DMS79 (cell line): ENCODE measurements at regions not wholly inside any gene's neighbourhood (a gene's known extent, or its start where the extent isn't known, plus 50 kb on each side); places are given as distances from the start of the nearest gene placed in this dataset.
"Not testable (repeated sequence)": the region's sequence is repeated elsewhere in the genome, so short reads cannot be mapped to it uniquely, and the experiment has no call there.

Source experiments
- DNase-seq: peaks from one replicate; lab custom pipeline; 2025; lab: John Stamatoyannopoulos, UW

DNA sequence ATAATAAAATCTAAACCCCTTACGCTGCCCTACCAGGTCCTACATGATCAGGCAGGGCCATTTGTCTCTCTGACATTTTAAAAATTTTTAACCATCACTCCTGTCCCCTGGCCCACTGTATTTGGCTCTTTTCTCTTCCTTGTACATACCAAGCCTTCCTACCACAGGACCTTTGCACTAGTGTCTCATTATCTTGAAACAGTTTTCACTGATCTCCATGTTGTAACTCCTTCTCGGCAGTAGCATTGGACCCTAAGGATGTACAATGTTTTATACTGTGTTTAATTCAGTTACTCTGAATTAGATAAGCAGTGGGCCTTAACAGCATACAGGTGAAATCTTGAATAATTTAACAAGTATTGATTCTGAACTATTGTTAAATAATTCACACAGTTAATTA is 330.7 kb downstream of the UTRN start:
- no peak for DNase-seq

DNA sequence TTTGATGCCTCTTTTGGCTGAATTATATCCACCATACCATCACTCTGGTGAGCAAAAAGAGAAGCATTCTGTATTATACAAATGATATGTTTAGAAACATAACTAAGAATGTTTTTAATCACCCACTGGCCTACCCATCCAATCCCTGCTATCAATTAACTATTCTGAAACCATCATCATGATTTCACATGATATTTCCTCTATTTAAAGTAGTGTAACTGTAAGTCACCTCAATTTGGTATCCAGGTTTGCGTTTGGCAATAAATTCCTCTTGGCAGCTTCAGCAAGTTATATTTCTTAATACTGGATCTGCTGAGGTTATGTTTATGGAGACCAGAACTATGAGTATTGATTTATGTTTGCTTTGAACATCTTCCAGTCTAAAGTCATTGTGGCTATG is 332.1 kb downstream of the UTRN start:
- no peak for DNase-seq

DNA sequence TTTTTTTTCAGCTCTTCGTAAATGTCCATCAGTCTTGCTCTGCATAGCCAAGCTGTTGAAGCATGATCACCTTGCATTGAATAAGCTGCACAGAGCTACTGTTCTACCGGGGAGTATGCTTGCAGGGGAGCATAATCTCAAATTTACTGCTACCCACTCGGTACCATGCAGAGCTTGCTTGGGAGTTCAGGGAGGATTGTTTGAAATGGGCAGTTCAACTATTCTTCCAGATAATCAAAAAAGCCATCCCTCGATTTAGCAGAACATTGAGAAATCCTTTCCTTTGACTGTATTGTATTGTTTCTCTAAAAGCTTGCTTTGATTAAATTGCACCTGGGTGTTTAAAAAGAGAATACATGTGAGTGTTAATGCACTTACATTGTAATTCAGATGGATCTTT is 332.6 kb downstream of the UTRN start:
- DNase-seq: no peak

DNA sequence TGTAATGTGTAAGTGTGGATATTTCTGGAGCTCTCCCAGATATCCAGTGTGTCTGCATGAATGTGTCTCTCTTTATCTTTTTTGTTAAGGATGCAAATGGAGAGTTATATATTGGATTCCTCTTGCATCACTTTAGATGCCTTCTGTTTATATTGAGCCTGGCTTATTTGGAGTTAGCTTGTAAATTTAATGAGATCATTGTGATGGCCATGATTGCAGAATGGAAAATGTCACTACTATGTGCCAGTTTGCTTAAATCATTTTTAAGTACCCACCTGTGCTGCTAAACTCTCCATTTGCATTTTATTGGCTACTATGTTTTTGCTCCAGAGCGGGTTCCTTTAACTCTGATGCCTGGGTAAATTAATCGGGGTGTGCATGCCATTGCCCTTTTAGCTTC is 334.8 kb downstream of the UTRN start:
- no peak for DNase-seq

DNA sequence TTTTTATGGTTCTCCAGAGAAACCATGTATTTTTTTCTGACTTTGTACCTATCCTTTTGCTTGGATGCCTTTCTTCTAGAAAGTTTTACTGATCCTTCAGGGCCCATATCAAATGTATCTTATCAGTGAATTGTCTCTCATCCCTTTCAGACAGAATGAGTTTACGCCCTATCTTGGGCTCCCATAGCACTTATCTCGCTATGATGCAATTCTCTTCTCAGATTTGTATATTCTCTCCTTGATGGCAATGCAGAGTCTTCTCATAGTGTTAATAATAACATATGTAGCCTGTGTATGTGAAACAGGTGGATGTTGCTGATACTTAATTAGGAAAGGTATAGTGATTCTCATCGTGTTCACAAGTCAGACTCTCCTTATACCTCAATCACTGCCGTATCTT is 336.2 kb downstream of the UTRN start:
- no peak for DNase-seq

DNA sequence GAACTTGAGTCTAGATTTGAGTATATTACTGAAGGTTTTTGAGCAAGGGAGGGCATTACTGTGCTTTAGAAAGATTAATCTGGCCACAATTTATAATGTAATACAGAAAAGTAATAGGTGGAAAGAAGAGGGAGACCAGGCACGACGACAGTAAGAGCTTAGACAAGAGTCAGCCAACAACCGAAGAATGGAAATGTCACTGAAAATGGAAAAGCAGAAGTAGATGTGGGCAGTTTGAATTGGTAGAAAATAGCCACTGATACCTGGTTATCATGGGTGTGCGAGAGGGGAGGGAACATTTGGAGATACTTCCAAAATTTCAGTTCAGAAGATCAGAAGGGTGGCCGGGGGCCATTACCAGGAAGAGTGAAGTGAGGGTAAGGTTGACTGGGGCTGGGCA is 339.1 kb downstream of the UTRN start:
- no peak for DNase-seq

DNA sequence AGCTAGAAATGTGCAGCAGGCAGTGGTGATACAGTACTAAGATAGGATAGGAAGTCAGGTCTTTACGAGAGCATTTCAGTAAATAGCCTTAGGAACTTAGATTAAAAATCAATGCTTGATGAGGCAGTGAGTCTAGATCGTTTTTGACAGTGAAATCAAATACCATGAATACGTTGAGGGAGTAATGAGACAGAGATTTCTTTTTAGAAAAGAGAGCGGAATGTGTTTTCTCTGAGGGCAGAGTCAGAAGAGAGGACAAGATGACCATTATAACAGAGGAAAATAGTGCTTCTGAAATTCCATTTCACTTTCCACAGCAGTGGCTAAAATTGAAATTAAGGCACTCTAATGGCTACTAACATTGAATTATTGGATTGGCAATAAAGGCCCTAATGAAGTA is 339.6 kb downstream of the UTRN start:
- no peak for DNase-seq

DNA sequence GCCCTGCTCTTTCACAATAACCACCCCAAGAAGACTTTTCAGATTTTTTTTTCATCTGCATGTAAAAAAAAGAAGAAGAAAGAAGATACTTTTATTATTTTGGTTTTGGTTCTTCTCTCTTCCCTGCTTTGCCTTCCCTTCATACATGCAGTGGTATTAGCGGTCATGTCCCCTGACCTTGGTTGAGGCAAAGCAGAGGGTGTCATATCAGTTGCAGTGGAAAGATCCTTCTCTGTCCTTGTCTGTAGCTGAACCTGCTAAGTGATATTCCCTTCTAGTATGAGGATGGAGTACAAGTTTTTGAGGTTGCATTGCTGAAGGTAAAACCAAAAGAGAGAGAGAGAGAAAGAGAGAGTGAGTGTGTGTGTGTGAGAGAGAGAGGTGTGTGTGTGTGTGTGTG is 345.7 kb downstream of the UTRN start:
- no peak for DNase-seq

DNA sequence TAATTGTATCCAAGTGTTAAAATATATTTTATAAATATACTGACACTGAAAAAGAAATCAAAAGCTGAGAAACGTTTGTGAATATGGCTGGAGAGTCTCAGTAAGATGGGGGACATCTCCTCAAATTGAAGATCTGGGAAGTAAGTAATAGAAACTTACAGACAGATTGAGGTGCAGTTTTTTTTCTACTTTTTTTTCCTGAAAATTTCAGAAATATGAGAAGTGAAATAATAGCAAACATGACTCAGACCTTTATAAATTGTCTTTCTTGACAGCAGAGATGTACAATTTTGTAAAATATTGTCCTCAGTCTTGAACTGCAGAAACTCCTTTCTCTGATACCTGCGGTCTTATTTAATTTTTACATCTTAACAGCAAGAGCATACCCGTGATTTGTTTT is 347.1 kb downstream of the UTRN start:
- DNase-seq: no peak

DNA sequence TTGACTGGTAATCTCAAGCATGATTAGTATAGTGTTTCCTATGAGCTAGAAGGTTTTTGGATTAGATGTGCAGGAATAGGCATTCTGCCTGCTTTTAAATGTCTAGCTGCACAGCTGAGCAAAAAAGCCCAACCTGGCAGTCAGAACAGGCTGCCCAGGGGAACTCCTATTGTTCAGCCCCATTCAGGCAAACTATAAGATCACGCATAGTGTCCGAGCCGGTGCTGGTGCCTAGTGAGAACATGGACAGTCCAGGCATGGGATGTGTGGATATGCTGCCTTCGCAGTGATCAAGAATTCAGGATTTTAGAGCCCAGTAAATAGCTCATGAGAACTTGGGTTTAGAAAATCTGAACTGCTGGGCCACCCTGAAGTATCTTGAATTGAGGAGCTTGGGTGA is 348.8 kb downstream of the UTRN start:
- DNase-seq: no peak

DNA sequence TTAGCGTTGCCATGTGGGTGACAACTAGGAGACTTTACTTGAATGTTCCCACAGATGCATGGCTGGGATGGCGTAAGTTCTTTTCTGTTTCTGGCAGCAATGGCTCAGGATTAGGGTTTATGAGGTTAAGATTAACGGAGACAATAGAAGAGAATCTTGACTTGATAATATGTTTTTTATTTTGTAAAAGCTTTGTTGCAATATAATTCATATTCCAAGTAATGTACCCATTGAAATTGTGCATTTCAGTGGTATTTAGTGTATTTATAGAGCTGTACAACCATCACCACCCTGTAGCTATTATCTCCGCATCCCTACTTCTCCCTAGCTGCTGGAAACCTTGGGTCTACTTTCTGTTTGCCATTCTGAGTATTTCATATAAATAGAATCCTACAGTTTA is 349.2 kb downstream of the UTRN start:
- DNase-seq: no peak

DNA sequence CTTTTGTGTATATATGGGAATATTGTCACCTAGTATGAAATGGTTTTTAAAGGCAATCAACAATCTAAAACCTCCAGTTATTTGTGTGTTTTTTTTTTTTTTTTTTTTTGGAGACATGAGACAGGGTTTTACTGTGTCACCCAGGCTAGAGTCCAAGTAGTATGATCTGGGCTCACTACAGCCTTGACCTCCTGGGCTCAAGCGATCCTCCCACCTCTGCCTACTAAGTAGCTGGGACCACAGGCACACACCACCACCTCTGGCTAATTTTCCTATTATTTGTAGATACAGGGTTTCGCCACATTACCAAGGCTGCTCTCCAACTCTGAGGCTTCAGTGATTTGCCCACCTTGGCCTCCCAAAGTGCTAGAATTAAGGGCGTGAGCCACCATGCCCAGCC is 349.9 kb downstream of the UTRN start:
- no peak for DNase-seq

DNA sequence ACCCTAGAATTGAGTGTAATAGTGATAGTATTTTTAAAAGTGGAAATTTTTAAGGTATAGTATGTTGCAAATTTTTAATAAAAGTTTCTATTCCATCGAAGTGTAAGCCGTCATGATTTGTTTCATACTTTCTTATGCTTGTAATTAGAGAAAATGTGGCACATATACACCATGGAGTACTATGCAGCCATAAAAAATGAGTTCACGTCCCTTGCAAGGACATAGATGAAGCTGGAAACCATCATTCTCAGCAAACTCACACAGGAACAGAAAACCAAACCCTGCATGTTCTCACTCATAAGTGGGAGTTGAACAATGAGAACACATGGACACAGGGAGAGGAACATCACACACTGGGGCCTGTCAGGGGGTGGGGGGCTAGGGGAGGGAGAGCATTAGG is 350.9 kb downstream of the UTRN start:
- not testable (repeated sequence) for DNase-seq

DNA sequence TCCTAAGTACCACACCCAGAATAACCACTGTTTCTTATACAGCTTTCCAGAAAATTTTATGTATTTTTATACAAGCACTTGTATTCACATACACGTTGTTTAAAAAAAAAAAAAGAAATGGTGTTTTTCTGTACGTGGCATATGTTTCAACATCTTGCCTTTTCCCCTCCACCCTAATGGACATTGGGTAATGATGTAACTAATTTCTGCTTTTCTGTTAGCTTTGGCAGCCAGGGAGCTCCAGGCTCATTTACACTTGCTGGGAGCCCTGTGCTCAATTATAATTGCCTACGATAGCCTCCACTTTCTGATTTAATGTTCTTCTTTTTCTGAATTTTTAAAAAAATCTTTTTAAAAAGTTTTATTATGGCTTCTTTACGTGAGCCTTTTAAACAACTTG is 352.4 kb downstream of the UTRN start:
- DNase-seq: no peak

DNA sequence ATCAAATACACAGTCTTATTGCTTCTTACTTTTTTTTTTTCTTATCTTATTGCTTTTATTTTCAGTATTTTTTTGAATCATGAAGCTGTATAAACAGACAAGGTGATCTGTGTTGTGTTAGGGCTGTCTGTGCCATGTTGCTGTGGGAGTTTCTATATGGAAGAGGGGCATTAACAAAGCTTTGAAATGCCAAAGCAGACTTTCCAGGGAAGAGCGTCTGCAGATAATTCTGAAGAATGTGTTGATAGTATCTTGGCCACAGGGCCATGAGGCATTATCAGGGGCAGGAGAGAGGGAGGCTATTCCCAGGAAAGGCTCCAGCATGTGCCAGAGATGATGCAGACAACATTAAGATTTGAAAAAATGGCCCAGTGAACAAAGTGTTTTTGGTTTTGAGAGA is 354.5 kb downstream of the UTRN start:
- DNase-seq: no peak

DNA sequence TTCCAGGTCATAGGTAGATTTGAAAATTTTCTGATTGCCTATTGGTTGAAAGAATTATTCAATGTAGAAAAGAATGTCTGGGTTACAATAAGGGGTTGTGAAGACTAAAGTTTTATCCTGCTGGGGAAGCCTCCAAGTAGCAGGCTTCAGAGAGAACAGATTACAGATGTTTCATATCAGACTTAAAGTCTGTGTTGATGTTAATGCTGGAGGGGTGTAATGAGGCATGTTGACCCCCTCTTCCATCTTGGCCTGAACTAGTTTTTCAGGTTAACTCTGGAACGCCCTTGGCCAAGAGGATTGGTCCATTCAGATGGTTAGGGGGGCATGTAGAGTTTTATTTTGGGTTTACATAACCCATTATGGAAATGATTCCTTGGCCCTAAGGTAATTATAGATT is 356.2 kb downstream of the UTRN start:
- no peak for DNase-seq

DNA sequence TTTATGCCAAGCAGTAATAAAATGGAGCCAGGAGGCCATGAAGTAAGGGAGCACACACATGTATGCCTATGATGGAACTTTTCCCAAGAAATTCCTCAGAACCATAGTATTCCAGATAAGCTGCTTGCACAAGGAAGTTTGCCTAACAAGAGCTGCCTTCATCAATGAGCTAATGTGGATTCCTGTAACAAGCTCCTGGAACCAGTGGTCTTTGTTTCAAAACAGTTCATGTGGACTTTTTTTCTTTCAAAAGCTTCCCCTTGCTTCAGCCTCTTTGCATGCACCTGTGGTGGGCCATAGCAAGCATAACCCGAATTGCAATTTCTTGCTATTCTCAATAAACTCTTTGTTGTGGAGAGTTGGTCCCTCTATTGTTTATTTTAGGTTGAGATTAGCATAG is 359.6 kb downstream of the UTRN start:
- no peak for DNase-seq

DNA sequence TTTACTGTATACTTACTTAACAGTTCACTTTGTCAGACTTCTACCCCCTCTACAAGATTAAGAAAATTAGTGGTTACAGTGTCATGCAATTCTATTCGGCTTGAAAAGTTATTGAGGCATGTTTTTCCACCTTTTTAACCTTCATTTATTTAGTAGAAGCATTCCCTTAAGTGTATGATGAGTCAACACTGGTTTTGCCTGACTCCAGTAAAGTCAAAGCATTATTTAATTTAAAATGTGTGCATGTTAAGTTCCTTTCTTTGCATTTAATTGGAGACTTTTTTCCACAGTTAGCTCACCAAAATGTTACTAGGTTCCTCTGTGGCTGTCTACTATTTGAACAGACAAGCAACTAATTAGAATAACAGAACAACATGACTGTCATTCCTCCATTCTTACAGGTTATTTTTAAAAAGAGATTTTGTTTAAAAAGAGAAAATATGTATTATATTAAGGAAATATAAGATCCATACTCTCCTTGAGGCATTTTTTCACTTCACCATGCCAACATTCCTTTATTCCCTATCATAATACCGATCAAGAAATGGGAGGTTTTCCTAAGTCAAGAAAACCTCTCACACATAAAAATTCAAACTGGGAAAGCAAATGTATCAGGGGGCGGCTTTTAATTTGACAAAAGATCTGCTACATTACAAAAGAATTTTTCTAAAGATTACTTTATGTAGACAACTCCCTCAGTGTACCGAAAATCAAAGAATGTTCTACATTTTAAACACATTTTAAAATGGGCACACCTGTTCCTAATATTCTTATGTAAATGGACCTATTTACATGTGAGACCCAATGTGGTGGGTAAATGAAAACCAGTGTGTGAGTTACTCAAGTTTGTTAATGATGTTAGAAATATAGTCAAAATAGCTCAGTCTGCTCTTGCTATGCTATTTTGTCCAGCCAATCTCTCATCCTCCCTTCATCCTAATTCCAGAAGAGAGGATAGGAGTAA is 361.2 kb downstream of the UTRN start:
- no peak for DNase-seq

DNA sequence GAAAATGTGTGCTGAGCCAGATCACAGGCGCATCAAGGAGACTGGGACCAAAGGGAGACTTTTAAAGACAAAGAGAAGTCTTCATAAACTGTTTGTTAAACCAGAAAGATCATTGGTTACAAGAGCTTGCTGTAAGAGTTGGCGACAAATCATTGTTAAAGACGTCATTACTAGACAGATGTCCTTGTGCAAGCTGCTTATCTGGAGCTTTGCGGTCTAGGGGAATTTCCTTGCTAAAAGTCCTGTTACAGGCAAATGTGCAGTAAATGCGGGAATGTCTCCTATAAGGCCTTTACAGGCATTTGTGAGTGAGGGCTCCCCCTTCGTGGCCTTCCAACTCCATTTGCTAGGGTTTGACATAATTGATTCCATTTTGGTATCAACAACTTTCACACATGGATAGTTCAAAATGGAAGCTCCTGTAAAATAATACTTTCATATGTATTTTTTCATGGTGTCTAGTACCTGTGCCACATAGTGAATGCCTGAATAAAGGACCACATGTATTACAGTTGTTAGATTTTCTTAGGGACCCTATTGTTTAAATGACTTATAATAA is 362.4 kb downstream of the UTRN start:
- no peak for DNase-seq

DNA sequence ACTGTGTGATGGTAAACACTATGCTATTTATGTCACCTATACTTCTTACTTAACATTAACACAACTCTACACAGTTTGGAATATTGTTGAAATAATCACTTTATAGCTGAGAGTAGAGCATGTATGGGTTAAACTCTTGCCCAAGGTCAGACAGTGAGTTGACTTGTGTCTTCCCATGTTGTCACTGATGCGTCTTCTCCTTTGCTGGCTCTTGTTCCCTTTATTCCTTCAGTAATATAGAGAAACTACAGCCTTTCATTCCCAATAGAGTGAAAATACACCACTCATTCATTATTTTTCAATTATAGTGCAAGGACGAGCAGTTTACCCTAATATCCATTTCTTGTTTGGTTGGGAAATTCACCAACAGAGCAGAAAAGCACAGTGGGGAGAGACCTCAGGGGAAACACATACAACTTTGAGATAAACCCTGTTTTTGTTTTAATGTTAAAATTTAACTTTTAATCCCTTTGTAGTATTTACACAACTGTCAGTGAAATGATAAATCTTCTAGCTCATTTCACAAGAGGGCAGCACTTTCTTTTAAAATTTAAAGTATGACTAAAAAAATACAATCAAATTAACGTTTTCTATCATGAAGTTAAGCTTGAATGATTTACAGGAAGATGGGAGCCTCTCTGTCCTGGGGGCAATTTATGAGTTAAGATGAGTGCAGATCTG is 363.0 kb downstream of the UTRN start:
- DNase-seq: no peak

DNA sequence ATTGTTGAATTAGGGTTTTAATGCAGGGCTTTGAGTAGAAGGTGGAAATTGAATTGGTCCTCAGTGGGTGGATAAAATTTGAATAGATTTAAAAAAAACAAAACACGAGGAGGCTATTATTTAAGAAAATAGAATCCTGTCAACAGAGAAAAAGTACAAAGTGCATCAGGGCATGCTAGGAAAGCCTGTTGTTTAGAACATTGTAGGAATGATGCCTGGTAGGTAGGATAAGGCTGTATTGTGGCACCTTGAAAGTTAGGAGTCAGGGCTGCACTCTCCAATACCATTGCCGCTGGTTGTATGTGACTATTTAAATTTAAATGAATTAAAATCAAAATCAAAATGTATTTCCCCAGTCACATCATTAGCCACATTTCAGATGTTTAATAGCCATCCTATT is 363.9 kb downstream of the UTRN start:
- DNase-seq: no peak

DNA sequence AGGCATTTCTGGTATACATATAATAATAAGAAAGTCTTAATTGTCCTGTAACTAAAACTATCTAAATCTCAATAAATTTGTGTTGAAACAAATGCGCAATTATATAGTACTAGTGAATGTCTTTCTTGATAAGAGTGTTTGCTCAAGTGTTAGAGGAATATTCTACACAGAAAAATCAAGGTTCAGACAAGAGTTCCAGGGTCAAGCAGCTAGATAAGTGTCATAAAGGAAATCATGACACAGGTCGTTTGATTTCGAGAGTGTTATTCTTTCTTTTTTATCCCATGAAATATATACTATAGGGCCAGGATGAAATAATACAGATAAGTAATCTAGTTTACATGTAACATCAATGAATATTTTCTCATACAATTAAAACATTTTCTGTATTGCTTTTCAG is 366.1 kb downstream of the UTRN start:
- DNase-seq: no peak

DNA sequence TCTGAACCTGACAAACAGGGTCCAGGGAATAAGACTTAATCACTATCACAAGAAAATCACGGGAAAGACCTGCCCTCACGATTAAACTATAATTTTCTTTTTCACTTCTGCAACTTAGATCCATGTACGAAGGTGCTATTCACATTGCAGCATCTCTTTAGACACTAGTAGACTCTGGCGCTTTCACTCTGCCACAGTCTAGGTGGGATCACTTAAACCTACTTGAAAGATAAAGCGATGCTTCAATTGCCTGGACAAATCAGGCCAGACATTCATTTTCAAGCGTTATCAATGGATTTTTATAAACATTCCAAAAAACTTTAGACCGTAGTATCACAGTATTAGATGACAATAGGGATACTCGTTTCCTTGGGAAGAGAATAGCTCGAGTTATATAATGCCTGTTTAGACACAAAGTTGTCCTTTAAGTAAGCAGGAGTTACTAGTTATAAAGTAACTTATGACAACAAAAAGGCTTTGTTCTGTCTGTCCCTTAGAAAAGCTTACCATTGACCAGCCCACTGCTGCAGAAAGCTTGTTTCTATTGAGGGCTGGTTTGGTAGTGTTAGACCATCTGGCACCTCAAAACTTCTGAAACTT is 367.3 kb downstream of the UTRN start:
- DNase-seq: no peak
